AG08396 (cell line): ENCODE measurements at regions not wholly inside any gene's neighbourhood (a gene's known extent, or its start where the extent isn't known, plus 50 kb on each side); places are given as distances from the start of the nearest gene placed in this dataset.

Experiments used
- DNase-seq: peaks from one replicate; pipeline ENCODE4 v3.0.0; 2012; ENCODE audit warnings: low spot score, mixed read lengths

- no peak for DNase-seq
These were observed 58.1 kb upstream of the ERG start for GRCh38 chr21:38556390-38556789.

GRCh38 chr21:38561205-38561604 is 62.9 kb upstream of the ERG start:
- no peak for DNase-seq

- DNase-seq: no peak
These were observed 63.6 kb upstream of the ERG start for GRCh38 chr21:38561613-38562581.

- peak; percentile 34 for DNase-seq
These were observed 69.2 kb upstream of the ERG start for GRCh38 chr21:38567335-38567969.

DNA sequence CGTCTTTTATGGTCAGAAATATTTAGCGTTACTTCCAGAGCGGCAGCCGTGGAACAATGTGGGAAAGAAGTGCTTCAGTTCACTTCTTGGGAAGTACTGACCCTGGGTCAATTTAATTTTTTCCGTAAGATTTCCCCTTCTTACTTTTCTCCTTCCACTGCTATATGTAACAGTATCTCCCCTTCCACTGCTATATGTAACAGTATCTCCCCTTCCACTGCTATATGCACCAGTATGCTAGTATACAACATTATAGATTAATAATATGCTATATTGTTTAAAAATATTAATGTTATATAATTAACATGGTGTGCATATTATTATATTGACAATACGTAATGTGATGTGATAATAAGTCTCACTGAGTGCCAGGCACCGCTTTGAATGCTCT is 69.7 kb upstream of the ERG start:
- DNase-seq: no peak

DNA sequence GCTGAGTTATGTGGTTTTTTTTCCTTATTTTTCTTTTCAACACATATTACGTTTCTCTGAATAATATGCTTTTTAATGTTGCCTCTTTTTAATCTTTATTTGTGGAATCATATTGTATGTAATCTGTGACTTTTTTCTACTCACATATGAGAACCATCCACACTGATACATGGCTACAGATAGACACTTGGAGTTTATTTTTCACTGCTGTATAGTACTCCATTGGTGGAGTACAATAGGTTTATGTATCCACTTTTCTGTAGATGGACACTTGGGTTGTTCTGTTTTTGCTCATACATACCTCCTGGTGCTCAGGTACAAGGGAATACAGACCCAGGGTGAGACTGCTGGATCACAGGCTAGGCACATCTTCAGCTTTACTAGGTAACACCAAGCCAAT is 71.5 kb upstream of the ERG start:
- no peak for DNase-seq

DNA sequence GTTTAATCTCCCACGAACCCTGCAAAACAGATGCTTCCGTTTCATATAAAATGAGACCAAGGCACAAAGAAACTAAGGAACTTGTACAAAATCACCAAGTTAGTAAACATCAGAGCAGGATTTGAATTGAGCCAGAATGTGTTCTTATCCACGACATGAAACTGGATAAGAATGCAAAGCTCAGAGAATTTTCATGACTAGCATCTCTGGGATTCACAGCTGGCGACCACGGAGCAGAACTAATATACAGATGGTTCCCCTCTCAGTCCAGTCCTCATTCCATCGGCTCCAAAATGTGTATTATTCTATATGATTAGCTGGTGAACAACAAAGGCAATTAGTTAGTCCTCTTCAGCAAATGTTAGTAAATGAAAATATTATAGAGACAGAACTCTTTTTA is 72.3 kb upstream of the ERG start:
- no peak for DNase-seq

- no peak for DNase-seq
These were observed 76.8 kb upstream of the ERG start for GRCh38 chr21:38574895-38575575.

DNA sequence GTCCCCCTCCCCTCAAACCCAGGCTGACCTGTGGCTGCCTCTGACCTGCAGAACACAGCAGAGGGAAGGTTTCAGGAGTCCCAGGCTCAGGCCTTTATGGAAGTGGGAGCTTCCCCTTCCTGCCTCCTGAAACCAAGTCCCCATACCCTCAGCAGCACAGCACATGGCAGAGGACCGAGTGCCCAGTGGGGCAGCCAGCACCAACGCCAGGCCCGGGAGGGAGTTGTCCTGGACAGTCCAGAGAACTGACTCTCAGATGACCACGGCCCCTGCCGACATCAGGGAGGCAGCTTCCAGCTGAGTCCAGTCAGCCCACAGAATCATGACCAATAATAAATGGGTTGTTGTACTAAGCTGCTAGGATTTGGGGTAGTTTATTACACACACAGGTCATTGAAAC is 79.6 kb upstream of the ERG start:
- DNase-seq: no peak

DNA sequence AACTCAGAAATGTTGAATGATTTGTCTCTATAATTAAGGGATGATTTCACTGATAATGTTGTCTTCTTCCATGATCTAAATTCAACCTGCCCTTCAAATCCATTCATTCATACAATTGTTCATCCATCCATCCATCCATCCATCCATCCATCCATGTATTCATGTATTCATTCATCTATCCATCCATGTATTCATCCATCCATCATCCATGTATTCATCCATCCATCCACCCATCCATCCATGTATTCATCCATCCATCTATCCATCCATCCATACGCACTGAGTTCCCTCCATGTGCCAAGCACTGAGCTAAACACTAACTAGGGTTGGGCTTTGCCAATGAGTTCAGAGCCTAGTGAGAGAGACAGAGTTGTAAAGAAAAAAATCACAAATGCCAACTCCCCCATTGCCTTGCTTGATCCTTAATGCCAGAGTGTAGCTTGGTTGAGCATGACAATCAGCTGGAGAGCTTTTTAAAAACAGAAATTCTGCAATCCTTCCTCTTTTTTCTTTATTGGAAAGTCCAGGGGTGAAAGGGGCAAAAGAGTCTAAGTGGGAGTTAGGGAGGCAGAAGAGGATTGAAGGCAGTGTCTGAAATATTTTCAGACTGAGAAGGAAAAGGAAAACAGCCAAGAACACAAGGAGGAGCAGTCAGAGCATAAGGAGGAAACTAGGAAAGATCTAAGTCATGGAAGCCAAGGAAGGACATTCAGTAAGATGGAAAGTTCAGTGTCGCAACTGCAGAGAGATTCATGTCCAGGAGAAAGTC is 92.4 kb upstream of the ERG start:
- no peak for DNase-seq

GRCh38 chr21:38591218-38591537 is 92.9 kb upstream of the ERG start:
- DNase-seq: no peak

- no peak for DNase-seq
These were observed 98.2 kb upstream of the ERG start for GRCh38 chr21:38596264-38597042.

DNA sequence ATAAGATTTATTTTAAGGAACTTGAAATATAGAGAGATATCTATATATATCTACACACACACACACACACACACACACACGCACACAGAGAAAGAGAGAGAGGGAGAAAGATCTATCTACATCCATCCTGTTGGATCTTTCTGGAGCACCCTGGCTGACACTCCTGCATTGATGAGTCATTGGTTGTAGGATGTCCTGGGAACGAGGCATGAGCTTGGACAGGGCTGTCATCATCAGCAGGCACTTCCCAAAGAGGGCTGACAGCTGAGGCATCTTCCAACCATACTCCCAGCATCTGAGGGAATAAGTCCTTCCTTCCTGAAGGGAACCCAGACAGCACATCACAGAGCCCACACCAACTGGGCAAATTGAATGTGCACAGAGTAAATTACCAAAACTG is 99.1 kb upstream of the ERG start:
- no peak for DNase-seq

GRCh38 chr21:38598413-38598812 is 100.1 kb upstream of the ERG start:
- no peak for DNase-seq

DNA sequence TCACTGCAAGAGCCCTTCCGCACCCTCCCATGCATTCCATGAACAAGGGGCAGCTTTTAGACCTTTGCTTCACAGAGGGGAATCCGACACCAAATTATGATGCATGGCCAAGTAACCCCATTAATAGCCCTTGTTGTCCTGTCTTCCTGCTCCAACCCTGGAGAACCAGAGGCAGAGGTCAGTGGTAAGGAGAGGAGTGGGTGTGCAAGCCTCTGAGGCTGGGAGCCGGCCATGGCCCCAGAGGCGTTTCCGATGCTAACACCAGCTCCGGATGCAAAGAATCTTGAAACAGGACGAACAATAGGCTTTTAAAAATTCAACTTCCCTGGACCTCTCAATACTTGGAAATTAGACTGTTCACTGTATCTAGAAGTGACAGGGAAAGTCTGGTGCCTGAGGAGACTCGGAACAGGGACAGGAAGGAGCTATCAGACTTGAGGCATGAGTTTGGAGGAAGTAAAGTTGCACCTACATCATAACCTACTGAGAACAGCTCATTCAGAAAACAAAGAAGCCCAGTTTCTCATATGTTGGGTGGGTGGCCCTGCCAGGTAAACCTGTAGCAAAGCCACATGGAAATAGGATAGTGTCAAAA is 101.2 kb upstream of the ERG start:
- no peak for DNase-seq

DNA sequence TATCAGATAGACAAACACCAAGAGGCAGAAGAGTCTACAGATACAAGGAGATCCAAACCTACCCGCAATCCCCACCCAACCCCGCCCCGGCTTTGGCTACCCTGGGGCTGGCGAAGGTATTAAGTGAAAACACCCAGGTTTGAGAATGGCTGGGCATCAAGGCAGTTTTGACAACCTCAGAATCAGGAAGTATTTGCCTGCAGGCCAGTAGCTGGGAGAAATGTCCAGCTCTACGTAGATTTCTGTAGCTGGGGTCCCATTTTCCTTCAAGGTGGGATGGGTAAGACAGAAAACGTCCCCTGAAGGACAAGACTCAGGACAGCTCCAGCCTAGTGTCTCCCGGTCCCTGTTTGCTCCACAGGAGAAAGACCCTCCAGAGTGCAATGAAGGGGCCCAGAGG is 101.8 kb upstream of the ERG start:
- no peak for DNase-seq

DNA sequence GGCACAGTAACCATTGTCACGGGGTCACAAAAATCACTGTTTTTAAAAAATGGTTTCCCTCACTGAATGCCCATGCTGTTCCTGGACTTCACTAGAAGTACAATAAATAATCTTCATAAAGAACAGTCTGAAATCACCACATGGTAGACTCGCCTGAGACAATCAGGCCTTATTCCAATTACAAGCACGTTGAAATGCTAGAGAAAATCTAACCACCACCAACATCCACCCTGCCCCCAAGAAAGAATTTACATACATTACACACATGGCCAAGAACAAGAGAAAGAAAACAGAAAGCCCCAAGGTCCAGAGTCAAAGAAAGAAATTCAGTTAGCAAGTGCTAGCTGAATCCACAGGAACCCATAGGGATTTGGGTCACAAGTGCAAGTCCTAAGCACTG is 107.0 kb upstream of the ERG start:
- no peak for DNase-seq

DNA sequence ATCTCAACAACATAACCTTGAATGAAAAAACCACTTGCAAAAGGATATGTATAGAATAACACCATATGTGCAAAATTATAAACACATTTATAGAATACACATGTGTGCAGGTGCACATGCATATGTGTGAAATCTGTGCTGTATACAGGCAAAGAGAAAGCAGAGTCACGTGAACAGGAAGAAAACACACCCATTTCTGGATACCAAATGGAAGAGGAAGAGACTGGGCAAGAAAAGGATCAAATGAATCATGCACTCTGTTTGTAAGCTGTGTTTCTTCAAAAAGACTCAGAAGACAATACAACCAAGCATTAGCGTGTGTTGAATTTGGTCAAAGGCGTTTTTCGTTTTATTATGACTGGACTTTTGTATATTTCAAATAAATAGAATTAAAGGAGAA is 111.3 kb upstream of the ERG start:
- no peak for DNase-seq

GRCh38 chr21:38610623-38611251 is 112.5 kb upstream of the ERG start:
- no peak for DNase-seq

GRCh38 chr21:38611277-38611676 is 113.0 kb upstream of the ERG start:
- DNase-seq: no peak

DNA sequence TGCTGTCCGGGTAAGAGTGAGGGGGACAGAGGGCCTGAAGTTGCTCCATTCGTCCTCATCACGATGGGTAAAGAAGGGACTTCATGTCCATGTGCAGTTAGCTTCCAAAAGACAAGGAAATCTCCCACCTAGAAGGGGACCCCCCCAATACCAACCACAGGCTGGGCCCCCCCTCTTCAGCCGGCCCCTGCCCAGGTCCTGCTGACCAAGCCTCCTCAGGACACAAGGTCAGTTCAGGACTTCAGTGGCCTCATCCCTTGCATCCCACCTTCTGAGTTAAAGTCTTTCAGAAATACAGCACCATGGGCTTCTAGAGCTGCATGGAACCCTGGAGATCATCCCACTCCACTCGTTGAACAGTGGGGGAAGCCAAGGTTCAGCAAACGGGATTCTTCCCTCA is 115.4 kb upstream of the ERG start:
- DNase-seq: no peak
